Limb (tissue), 2 donors: ENCODE measurements at regions not wholly inside any gene's neighbourhood (a gene's known extent, or its start where the extent isn't known, plus 50 kb on each side); places are given as distances from the start of the nearest gene placed in this dataset.
"Not testable (repeated sequence)": the region's sequence is repeated elsewhere in the genome, so short reads cannot be mapped to it uniquely, and the experiment has no call there.

Experiments used
- DNase-seq, 2 donors: peaks; one replicate each; pipeline ENCODE4 v3.0.0-alpha.2; 2016; ENCODE audit errors: extremely low spot score in 2 of 2

GRCh38 chr9:107861075-107861474, 371.5 kb upstream of the KLF4 start:
- DNase-seq = no peak

- DNase-seq = no peak
These were observed 368.7 kb upstream of the KLF4 start for GRCh38 chr9:107858260-107858659.

GRCh38 chr9:107856633-107857032, 367.1 kb upstream of the KLF4 start:
- DNase-seq = no peak

- DNase-seq = no peak
These were observed 365.6 kb upstream of the KLF4 start for GRCh38 chr9:107855164-107855563.

GRCh38 chr9:107853461-107853860, 363.9 kb upstream of the KLF4 start:
- no peak for DNase-seq

GRCh38 chr9:107852891-107853290, 363.3 kb upstream of the KLF4 start:
- no peak for DNase-seq

- DNase-seq = no peak
These were observed 361.1 kb upstream of the KLF4 start for GRCh38 chr9:107850653-107851052.

GRCh38 chr9:107847978-107848964, 358.7 kb upstream of the KLF4 start:
- no peak for DNase-seq

- no peak for DNase-seq
These were observed 353.0 kb upstream of the KLF4 start for GRCh38 chr9:107842530-107842929.

GRCh38 chr9:107841076-107841475, 351.5 kb upstream of the KLF4 start:
- no peak for DNase-seq

GRCh38 chr9:107839371-107839770, 349.8 kb upstream of the KLF4 start:
- DNase-seq = no peak

- DNase-seq = no peak
These were observed 349.2 kb upstream of the KLF4 start for GRCh38 chr9:107838766-107839165.

- no peak for DNase-seq
These were observed 346.7 kb upstream of the KLF4 start for GRCh38 chr9:107836300-107836699.

GRCh38 chr9:107833295-107833694, 343.7 kb upstream of the KLF4 start:
- DNase-seq = no peak

- no peak for DNase-seq
These were observed 343.3 kb upstream of the KLF4 start for GRCh38 chr9:107832871-107833270.

- no peak for DNase-seq
These were observed 340.9 kb upstream of the KLF4 start for GRCh38 chr9:107830479-107830878.

GRCh38 chr9:107827884-107828283, 338.3 kb upstream of the KLF4 start:
- DNase-seq = no peak

- DNase-seq = no peak
These were observed 337.7 kb upstream of the KLF4 start for GRCh38 chr9:107827304-107827703.

- DNase-seq = not testable (repeated sequence)
These were observed 337.1 kb upstream of the KLF4 start for GRCh38 chr9:107826688-107826983.

- DNase-seq = no peak
These were observed 335.0 kb upstream of the KLF4 start for GRCh38 chr9:107824556-107824955.

GRCh38 chr9:107819772-107820565, 330.4 kb upstream of the KLF4 start:
- DNase-seq = no peak

- not testable (repeated sequence) for DNase-seq
These were observed 328.9 kb upstream of the KLF4 start for GRCh38 chr9:107818503-107818829.
